GM12873 (cell line): ENCODE measurements at regions not wholly inside any gene's neighbourhood (a gene's known extent, or its start where the extent isn't known, plus 50 kb on each side); places are given as distances from the start of the nearest gene placed in this dataset.

Source experiments
- CTCF ChIP-seq: IDR thresholded peaks from 2 replicates; pipeline ENCODE4 v1.5.1; 2012; ENCODE audit warnings: low read depth, mild to moderate bottlenecking, moderate library complexity, low read length, control low read depth; ENCODE audit not compliant: insufficient read depth; ENCODE audit errors: missing control alignments

- TF ChIP-seq CTCF, result no peak
These were observed 1623.5 kb downstream of the PCDH9 start for GRCh38 chr13:65606622-65607021.

- no peak for TF ChIP-seq CTCF
These were observed 1624.7 kb downstream of the PCDH9 start for GRCh38 chr13:65605396-65605795.

- no peak for TF ChIP-seq CTCF
These were observed 1627.0 kb downstream of the PCDH9 start for GRCh38 chr13:65603160-65603559.

GRCh38 chr13:65601855-65602254 is 1628.3 kb downstream of the PCDH9 start:
- no peak for TF ChIP-seq CTCF

- no peak for TF ChIP-seq CTCF
These were observed 1629.4 kb downstream of the PCDH9 start for GRCh38 chr13:65600702-65601101.

GRCh38 chr13:65597839-65598818 is 1632.0 kb downstream of the PCDH9 start:
- TF ChIP-seq CTCF, result no peak

GRCh38 chr13:65595916-65596315 is 1634.2 kb downstream of the PCDH9 start:
- TF ChIP-seq CTCF, result no peak
